ENCODE measurements at regions not wholly inside any gene's neighbourhood (a gene's known extent, or its start where the extent isn't known, plus 50 kb on each side); places are given as distances from the start of the nearest gene placed in this dataset.
"Not testable (repeated sequence)": the region's sequence is repeated elsewhere in the genome, so short reads cannot be mapped to it uniquely, and the experiment has no call there.

GRCh38 chr11:21625982-21626381, 566.9 kb upstream of the ANO5 start:
- DNase-seq (ENCODE audit: low read depth), result peak; percentile 18

DNA sequence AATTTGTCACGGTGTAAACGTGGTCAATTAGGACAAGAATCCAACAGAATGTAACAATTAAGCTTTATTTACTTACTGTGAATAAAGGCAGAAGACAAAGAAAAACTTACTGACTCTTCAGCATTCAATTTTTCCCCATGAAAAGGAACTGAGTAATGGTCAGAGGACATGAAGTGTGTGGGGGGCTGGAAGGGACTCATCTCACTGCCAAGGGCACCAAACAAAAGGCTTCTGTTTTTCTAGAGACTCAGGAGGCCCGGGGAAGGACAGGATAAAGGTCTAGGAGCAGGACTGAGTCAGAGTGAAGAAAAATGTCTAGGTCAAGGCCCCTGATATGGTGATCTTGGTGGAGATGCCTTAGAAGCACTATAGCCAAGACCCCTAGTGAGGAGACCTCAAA, 564.2 kb upstream of the ANO5 start:
- no peak for DNase-seq (ENCODE audit: low read depth)

DNA sequence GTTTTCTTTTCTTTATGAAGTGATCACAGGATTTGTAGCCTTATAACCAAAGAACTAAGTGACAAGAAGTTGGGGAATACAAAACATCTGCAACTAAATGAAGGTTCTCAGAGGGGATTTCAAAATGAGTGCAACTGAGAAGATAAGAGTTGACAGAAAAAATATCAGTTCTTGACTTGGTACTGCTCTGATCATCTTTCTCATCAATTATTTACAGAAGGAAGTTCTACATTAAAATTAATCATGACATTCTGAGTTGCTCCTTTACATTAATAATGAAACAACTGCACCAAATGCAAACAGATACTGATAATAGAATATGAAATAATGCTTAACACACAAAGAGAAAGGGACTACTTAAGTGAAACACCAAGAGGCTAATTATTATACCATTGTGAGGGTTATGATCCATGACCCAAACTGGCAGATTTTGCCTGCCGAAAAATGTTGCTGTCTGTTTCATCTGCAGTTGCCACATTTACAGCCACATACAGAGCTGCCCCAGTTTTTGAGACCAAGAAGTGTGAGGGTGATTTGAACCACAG, 561.9 kb upstream of the ANO5 start:
- no peak for DNase-seq (ENCODE audit: low read depth)

- DNase-seq (ENCODE audit: low read depth), result no peak
Observed at GRCh38 chr11:21631991-21632390, 560.9 kb upstream of the ANO5 start.

- DNase-seq (ENCODE audit: low read depth), result no peak
Observed at GRCh38 chr11:21634491-21634890, 558.4 kb upstream of the ANO5 start.

GRCh38 chr11:21634956-21635355, 557.9 kb upstream of the ANO5 start:
- DNase-seq (ENCODE audit: low read depth), result no peak

DNA sequence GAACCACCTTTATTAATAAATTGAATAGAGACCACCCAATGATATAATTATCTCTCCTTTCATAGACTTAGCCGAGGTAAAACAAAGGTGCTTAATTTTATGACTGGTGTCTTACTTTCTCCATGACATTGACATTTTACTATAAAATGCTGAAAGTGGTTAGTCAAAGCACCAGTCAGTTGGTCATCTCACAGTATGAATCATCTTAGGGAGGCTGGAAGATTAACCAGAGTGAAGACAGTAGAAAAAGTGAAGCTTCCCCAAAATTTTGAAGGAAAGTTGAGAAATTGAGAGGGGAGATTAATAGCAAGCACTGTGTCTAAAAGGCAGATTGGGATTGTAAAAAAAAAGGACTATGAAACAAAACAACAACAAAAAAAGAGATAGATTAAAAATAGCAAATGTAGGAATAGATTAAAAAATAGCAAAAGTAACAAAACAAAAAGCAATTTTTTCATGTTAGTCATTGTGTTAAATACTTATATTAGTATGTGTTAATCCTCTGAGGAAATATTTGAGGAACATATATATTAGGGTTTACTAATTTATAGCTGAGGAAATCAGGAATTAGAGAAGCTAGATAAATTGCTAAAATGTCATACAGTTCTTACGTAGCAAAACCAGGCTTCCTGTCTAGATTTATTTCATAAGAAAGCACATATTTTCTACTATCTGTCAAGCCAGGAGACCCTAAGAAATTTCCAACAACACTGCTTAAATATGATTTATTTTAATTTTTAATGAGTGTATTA, 557.3 kb upstream of the ANO5 start:
- DNase-seq (ENCODE audit: low read depth), result no peak

DNA sequence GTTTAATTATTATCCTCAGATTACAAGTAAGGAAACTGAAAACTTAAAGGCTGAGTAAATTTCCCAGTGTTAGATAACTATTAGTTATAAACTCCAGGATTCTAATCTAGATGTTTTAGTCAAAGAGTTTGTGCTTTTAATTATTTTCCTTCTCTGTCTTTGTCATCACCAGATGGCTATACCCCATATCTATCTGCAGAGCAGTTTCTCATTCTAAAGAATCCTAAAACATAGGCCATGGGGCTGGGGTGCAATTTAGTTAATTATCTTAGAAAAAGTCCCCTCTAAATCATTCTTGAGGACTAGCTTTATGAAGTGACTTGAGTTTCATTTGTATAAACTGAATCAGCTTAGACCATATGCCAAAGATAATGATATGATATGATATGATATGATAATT, 556.3 kb upstream of the ANO5 start:
- DNase-seq (ENCODE audit: low read depth), result no peak

- no peak for DNase-seq (ENCODE audit: low read depth)
Observed at GRCh38 chr11:21640491-21640890, 552.4 kb upstream of the ANO5 start.

- DNase-seq (ENCODE audit: low read depth), result no peak
Observed at GRCh38 chr11:21641869-21642268, 551.0 kb upstream of the ANO5 start.

GRCh38 chr11:21646351-21646750, 546.5 kb upstream of the ANO5 start:
- no peak for DNase-seq (ENCODE audit: low read depth)

DNA sequence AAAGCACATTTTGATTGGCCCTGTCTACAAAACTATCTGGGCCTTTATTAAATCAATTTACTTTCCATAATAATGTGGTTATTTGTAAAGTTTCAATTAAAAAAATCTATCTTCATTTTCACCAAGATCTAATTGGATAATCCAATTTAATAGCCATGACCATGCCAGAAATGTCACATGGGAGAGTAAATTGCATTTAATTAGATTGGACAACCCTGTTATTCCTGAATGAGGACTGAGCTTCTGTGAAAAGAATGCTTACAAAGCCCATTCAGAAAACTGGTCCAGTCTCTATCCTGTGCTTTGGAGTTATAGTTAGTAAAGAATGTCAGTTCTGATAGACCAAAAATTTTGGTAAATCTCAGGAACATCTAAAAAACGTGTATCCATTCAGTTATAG, 541.9 kb upstream of the ANO5 start:
- no peak for DNase-seq (ENCODE audit: low read depth)

GRCh38 chr11:21653951-21654421, 538.9 kb upstream of the ANO5 start:
- DNase-seq (ENCODE audit: low read depth), result no peak

DNA sequence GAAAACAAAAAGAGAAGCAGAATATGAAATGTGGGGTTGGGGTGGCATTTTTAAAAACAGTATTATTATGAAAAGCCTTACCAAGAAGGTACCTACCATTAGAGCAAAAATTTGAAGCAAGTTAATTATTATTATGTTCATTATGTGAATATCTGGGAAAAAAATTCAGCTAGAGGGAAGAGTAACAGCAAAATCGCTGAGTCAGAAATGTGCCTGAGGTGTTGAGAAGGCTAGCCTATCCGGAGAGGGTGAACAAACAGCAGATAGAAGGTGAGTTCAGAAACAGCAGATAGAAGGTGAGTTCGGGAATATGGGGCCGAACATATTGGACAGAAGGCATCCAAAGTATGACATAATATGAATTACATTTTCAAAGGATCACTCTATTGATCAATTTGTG, 536.8 kb upstream of the ANO5 start:
- no peak for DNase-seq (ENCODE audit: low read depth)

DNA sequence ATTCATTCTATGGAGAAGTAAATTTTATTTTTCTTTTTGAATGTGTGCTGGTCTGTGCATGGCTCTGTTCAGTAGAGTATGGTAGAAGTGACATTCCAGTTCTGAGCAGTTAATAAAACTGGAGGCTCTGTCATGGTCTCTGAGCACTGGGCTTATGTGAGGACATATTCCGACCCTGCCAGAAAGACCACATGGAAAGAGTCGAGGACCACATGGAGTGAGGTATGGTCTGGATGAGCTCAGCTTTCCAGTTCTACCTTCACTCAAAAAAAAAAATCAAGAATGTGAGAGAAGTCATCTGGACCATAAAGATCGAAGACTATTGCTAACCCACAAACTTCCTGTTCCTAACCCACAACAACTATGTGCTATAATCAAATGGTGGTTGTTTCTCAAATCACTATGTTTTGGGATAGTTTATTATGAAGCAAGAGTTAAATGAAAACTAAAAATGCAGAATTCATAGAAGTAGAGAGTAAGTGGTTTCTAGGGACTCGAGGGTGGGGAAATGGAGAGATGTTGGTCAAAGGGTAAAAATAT, 534.2 kb upstream of the ANO5 start:
- DNase-seq (ENCODE audit: low read depth), result no peak

GRCh38 chr11:21659377-21659776, 533.5 kb upstream of the ANO5 start:
- DNase-seq (ENCODE audit: low read depth), result not testable (repeated sequence)

GRCh38 chr11:21659961-21660360, 532.9 kb upstream of the ANO5 start:
- DNase-seq (ENCODE audit: low read depth), result peak; percentile 1

DNA sequence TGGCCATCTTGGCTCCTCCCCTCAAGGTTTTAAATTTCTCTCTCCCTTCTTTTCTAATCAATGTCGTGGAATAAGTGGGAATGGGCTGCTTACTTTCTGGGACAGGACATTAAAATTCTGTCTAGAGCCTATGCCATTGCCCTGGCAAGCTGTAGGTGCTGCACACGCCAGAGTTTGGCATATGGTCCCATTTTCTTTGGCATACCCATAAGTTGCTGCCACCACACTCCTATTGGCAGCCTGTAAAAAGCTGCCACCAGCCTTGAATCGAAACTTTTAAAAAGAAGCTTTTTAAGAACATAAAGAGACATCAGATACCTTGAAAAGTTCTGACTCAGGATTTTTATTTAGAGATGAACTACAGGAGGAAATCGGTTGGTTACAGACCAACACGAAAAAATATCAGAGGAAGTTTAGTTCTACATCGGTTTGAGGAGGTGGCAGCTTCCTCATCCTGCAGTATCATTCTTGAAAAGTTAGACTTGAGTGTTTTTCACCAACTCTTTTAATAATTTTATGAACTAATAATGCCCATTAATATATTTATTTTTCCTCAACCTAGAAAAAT, 517.8 kb upstream of the ANO5 start:
- DNase-seq (ENCODE audit: low read depth), result no peak

DNA sequence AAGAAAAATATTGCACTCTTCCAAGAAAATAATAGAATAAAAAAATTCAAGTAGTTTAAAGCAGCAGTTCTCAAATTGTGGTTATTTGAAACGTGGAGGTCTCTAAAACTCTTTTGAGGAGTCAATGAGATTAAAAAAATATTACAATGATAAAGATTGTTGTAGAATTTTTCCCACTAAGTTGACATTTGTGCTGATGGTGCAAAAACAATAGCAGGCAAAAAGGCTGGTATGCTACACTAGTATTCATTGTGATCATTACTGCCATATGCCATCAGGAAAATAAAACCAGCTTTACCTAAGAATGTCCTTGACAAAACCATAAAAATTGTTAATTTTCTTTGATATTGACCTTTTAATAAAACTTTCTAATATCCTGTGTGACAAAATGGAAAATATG, 505.2 kb upstream of the ANO5 start:
- no peak for DNase-seq (ENCODE audit: low read depth)

DNA sequence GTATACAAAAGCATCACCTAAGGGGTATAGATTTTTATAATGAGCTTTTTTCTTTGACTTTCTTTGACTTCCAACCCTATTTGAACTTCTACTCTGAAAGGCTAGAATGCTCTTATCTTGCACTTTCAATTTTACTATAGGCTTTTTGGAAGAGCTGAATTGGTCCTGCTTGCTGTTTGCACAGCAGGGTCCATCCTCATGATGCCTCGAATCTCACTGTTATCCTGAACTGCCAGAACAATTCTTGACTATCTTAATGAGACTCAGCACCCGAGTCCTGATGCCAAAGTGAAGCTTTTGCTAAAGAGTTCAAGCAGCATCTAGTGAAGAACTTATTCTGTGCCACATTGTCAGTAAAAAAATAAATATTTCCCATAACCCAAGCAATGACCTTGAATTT, 488.3 kb upstream of the ANO5 start:
- no peak for DNase-seq (ENCODE audit: low read depth)

DNA sequence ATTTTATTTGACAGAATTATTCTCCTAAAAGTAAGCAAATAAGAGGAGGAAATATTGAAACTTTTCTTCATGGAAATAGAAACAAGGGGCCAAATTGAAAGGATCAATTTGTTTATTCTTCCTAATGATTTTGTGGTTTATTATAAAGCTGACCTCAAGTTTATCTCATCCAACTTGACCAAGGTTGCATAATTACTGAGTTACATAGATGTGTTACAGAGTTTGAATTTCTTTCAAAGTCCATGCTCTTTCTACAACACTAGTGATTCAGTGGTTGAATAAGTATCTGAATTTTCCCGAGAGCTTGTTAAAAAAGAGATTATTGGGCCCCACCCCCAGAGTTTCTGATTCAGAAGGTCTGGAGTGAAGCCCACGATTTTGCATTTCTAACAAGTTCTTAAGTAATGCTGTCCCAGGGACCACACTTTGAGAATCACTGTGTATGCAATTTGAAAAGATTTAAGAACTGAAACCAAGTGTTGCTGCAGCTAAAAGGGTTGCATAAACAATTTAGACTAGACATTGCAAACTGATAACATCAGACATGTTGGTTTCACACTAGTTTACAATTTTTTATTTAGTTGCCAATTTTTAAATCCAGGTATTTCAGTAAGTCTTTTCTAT, 485.7 kb upstream of the ANO5 start:
- DNase-seq (ENCODE audit: low read depth), result no peak

DNA sequence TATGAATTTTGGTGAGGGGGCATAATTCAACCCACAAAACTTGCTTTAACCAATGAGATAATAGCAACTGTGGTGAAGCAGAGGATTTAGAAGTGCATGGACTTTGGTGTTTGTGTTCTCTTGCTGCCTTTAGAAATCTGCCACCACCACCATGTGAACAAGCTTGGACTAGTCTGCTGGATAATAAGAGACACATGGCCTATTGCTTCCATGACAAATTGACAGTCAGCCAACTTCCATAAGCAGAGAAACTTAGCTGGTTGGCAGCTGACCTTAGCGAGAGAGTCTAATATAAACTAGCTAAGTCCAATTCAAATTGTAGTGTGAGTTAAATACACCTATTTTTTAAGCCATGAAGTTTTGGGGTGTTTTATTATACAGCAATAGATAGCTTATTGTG, 482.1 kb upstream of the ANO5 start:
- DNase-seq (ENCODE audit: low read depth), result no peak

- no peak for DNase-seq (ENCODE audit: low read depth)
Observed at GRCh38 chr11:21711341-21711740, 481.5 kb upstream of the ANO5 start.

Data from RPMI7951 (cell line).